Mesothelial cell of epicardium (in vitro differentiated cells): ENCODE measurements at regions not wholly inside any gene's neighbourhood (a gene's known extent, or its start where the extent isn't known, plus 50 kb on each side); places are given as distances from the start of the nearest gene placed in this dataset.
"Not testable (repeated sequence)": the region's sequence is repeated elsewhere in the genome, so short reads cannot be mapped to it uniquely, and the experiment has no call there.

ENCODE experiments used
- DNase-seq, 2 experiments: peaks; one replicate each; pipeline ENCODE4 v3.0.0; 2021; ENCODE audit warnings: low spot score in 2 of 2; ENCODE audit not compliant: unreplicated experiment in 2 of 2
- H3K27ac Mint-ChIP-seq: 2 replicates; pipeline ENCODE4 v1.8.0; 2021; ENCODE audit warnings: mixed read lengths
- H3K27me3 Mint-ChIP-seq: 2 replicates; pipeline ENCODE4 v1.8.0; 2021; ENCODE audit warnings: low read depth, mixed read lengths
- H3K36me3 Mint-ChIP-seq: 2 replicates; pipeline ENCODE4 v1.8.0; 2021; ENCODE audit warnings: mixed read lengths
- H3K4me1 Mint-ChIP-seq: 2 replicates; pipeline ENCODE4 v1.8.0; 2021; ENCODE audit warnings: mixed read lengths
- H3K4me3 Mint-ChIP-seq: 2 replicates; pipeline ENCODE4 v1.8.0; 2021; ENCODE audit warnings: mild to moderate bottlenecking, moderate library complexity, mixed read lengths
- H3K9me3 Mint-ChIP-seq: 2 replicates; pipeline ENCODE4 v1.8.0; 2021; ENCODE audit warnings: mixed read lengths
- TF ChIP-seq, protein P1 (sequence below): fragments of 200-600 bp; sonication (generic); IDR thresholded peaks from one replicate; pipeline ENCODE4 v1.5.0; 2021; ENCODE audit warnings: antibody characterized with exemption; ENCODE audit not compliant: unreplicated experiment

GRCh38 chr3:158953131-158953530 is 151.3 kb downstream of the MFSD1 start:
- TF ChIP-seq, protein P1, sequence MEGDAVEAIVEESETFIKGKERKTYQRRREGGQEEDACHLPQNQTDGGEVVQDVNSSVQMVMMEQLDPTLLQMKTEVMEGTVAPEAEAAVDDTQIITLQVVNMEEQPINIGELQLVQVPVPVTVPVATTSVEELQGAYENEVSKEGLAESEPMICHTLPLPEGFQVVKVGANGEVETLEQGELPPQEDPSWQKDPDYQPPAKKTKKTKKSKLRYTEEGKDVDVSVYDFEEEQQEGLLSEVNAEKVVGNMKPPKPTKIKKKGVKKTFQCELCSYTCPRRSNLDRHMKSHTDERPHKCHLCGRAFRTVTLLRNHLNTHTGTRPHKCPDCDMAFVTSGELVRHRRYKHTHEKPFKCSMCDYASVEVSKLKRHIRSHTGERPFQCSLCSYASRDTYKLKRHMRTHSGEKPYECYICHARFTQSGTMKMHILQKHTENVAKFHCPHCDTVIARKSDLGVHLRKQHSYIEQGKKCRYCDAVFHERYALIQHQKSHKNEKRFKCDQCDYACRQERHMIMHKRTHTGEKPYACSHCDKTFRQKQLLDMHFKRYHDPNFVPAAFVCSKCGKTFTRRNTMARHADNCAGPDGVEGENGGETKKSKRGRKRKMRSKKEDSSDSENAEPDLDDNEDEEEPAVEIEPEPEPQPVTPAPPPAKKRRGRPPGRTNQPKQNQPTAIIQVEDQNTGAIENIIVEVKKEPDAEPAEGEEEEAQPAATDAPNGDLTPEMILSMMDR, result no peak
- Mint-ChIP-seq H3K9me3 (peaks cover 3% of the 10 kb centered on the region), H3K36me3 (no peaks in the 10 kb centered on the region), H3K27me3 (peaks cover 3% of the 10 kb centered on the region), H3K4me1 (no peaks in the 10 kb centered on the region), H3K27ac (no peak overlapping the region), H3K4me3 (no peak overlapping the region)
- DNase-seq, result no peak

DNA sequence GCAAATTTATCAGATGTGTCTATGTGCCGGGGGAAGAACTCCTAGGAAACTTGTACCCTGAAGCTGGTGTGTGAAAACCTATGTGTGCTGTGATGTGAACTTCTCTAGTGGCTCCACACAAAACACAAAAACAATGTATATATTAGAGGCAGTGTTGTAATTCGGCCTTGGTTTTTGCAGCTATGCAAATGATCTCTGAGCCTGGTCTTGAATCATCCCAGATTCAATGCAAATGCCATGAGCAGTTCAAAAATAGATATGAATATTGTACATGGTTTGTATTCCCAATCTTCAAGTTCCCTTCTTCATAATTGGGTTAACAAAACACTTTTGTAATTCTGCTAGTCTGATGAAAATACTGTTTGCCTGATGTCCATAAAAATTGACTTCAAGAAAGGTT is 152.6 kb downstream of the MFSD1 start:
- TF ChIP-seq, protein P1, result no peak
- Mint-ChIP-seq H3K27me3 (no peaks in the 10 kb centered on the region), H3K27ac (no peak overlapping the region), H3K4me1 (no peaks in the 10 kb centered on the region), H3K4me3 (no peak overlapping the region), H3K9me3 (peaks cover 3% of the 10 kb centered on the region), H3K36me3 (no peaks in the 10 kb centered on the region)
- DNase-seq, result no peak

- H3K4me1 Mint-ChIP-seq, H3K4me3 Mint-ChIP-seq, H3K27me3 Mint-ChIP-seq, H3K9me3 Mint-ChIP-seq, DNase-seq, H3K27ac Mint-ChIP-seq, H3K36me3 Mint-ChIP-seq: not testable (repeated sequence)
These were observed 155.9 kb downstream of the MFSD1 start for GRCh38 chr3:158957777-158958176.

DNA sequence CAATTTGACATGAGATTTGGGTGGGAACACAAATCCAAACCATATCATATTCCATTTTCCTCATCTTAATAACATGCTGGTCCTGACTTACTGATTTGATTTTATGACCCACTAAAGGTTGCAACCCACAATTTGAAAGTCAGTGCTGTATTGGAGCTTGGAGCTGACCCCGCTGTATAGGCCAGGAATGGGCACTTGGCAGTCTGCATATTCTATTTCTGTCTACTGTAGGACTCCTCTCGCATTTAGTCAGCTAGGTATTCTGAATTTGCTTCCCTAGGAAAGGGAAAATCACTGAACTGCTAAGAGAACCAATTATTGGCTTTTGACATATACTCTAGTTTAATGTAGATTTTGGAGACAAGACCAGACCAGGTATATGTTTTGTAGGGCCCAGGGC is 157.0 kb downstream of the MFSD1 start:
- Mint-ChIP-seq H3K27ac (no peak overlapping the region), H3K9me3 (peaks cover 3% of the 10 kb centered on the region), H3K4me1 (no peaks in the 10 kb centered on the region), H3K4me3 (no peak overlapping the region), H3K36me3 (no peaks in the 10 kb centered on the region), H3K27me3 (peaks cover 8% of the 10 kb centered on the region)
- TF ChIP-seq, protein P1, result no peak
- DNase-seq, result no peak

DNA sequence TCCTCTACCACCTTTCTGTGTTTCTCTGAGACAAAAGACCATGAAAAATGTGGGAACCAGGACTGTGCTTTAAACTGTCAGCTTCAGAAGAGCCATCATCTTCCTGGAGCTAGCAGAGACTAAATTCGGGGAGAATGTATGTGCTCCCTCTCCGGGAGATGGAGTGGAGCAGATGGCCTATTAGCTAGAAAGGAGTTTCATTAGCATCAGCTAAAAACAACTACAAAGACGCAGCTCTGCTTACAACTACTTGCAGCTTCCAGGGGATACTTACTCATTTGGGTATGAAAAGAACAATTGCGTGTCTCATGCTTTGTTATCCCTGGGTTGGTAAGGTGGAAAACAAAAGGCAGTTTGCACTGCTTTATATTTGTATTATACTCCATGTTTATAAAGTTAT is 159.6 kb downstream of the MFSD1 start:
- H3K36me3 Mint-ChIP-seq, result no peaks in the 10 kb centered on the region
- no peaks in the 10 kb centered on the region for H3K4me1 Mint-ChIP-seq
- peaks cover 8% of the 10 kb centered on the region for H3K27me3 Mint-ChIP-seq
- no peak for DNase-seq
- H3K4me3 Mint-ChIP-seq, result no peak overlapping the region
- TF ChIP-seq, protein P1, result no peak
- no peaks in the 10 kb centered on the region for H3K9me3 Mint-ChIP-seq
- H3K27ac Mint-ChIP-seq, result no peak overlapping the region

GRCh38 chr3:158961911-158962310 is 160.1 kb downstream of the MFSD1 start:
- Mint-ChIP-seq H3K9me3 (no peaks in the 10 kb centered on the region), H3K36me3 (no peaks in the 10 kb centered on the region), H3K4me1 (no peaks in the 10 kb centered on the region), H3K27ac (no peak overlapping the region), H3K4me3 (no peak overlapping the region), H3K27me3 (peaks cover 8% of the 10 kb centered on the region)
- no peak for DNase-seq
- TF ChIP-seq, protein P1, result no peak
